KBM-7 (cell line): ENCODE measurements at regions not wholly inside any gene's neighbourhood (a gene's known extent, or its start where the extent isn't known, plus 50 kb on each side); places are given as distances from the start of the nearest gene placed in this dataset.
"Not testable (repeated sequence)": the region's sequence is repeated elsewhere in the genome, so short reads cannot be mapped to it uniquely, and the experiment has no call there.

Source experiments
- DNase-seq: peaks from one replicate; pipeline ENCODE4 v3.0.0-alpha.2; 2015
- in situ Hi-C: fragments of 300-500 bp; cut with MboI; formaldehyde crosslinking; loops from 2 replicates; pipeline ENCODE4 v1.14.3; 2020; ENCODE audit warnings: low sequenced_read_pairs, low pct_unique_long_range_greater_than_20kb, mixed read lengths

- in situ Hi-C loops, result no loop called here
Measured at GRCh38 chr6:86756640-86757229, 180.6 kb upstream of the HTR1E start.

DNA sequence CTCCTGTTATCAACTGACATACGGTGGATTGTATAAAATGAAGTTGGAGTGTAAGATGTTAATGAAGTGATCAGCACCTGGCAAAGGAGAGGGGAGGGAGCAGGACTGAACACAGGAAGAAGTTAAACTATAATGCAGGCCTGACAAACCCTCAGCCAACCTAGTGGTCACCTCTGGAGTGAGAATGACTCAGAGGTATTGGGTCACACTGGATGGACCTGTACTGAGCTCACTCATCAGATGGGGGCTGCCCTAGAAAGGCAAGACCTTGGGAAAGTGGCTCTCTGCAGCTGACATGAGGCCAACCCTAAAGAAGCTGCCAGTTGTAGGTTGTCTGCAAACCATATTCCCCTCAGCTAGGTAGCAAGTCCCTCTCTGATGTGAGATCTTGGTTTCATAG, 193.3 kb upstream of the HTR1E start:
- DNase-seq, result no peak
- in situ Hi-C loops, result no loop called here

More at GRCh38 chr6:86756640-86757229, 180.6 kb upstream of the HTR1E start:
- no peak for DNase-seq

DNA sequence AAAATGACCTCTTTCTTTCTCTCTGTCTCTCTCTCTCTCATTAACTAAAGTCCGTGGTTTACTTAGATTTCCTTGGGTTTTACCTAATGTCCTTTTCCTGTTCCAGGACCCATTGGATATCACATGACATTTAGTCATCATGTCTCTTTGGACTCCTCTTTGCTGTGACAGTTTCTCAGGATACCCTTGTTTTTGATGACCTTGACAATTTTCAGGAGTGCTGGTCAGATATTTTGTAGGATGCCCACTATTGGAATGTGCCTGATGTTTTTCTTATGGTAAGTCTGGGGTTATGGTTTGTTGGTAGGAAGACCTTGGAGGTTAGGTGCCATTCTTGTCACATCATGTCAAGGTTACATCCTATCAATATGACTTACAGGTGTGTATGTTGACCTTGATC, 199.2 kb upstream of the HTR1E start:
- no peak for DNase-seq
- in situ Hi-C loops, result no loop called here

GRCh38 chr6:86731631-86732030, 205.7 kb upstream of the HTR1E start:
- in situ Hi-C loops, DNase-seq: not testable (repeated sequence)

DNA sequence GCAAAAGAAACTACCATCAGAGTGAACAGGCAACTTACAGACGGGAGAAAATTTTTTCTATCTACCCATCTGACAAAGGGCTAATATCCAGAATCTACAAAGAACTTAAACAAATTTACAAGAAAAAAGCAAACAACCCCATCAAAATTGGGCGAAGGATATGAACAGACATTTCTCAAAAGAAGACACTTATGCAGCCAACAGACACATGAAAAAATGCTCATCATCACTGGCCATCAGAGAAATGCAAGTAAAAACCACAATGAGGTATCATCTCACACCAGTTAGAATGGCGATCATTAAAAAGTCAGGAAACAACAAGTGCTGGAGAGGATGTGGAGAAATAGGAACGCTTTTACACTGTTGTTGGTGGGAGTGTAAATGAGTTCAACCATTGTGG, 206.6 kb upstream of the HTR1E start:
- DNase-seq, in situ Hi-C loops: not testable (repeated sequence)

DNA sequence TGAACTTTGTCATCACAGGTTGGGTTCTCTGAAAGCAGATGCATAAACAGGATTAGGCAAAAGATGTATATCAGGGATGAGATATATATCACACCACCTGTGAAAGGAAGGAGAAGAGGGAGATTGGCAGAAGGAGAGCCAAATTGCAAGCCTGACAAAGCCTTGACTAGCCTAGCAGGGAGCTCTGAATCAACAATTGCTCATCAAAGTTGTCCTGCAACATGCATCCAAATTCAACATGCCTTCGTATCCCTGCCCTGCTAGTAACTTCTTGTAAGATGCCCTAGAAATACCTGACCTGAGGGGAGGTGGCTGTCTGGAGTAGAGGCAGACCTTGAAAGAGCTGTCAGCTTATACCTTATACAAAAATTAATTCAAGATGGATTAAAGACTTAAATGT, 207.1 kb upstream of the HTR1E start:
- in situ Hi-C loops, result no loop called here
- no peak for DNase-seq

GRCh38 chr6:86728976-86729375, 208.4 kb upstream of the HTR1E start:
- in situ Hi-C loops, result no loop called here
- DNase-seq, result no peak

DNA sequence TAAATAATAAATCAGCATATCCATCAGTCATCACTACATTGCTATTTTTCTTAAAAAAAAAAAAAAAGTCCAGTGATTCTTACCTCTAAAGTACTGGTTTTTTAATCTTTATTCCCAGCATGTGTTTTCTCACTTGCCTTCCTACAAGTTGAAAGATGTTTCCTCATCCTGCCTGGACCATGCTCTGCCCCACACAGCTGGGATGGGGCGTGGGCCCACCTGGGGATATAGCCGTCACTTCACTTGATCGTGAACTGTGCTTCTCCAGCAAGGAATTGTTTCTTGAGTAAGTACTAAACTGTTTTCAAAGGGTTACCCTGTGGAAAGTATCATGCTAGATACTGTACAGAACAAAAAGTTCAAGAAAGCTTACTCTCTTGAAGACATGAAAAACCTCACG, 212.6 kb upstream of the HTR1E start:
- in situ Hi-C loops, result no loop called here
- DNase-seq, result no peak

GRCh38 chr6:86723729-86724128, 213.6 kb upstream of the HTR1E start:
- in situ Hi-C loops, result no loop called here
- no peak for DNase-seq

DNA sequence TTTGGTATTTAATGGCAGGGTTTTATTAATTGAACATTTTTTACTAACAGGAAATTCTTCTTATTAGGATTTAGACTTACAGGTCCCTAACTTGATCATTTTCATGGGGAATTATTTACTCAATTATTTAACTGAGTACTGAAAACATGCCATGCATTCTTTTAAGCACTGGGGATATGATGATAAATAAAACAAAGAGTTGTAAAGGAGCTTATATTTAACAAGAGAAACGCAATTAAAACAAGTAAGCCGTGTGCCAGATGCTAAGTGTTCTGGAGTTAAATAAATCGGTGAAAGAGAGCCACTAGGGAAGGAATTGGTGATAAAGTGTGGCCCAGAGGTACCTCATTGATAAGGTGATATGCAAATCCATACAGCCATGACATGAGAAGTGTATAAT, 214.2 kb upstream of the HTR1E start:
- in situ Hi-C loops, result no loop called here
- no peak for DNase-seq

GRCh38 chr6:86722131-86722530, 215.2 kb upstream of the HTR1E start:
- in situ Hi-C loops, result no loop called here
- no peak for DNase-seq

DNA sequence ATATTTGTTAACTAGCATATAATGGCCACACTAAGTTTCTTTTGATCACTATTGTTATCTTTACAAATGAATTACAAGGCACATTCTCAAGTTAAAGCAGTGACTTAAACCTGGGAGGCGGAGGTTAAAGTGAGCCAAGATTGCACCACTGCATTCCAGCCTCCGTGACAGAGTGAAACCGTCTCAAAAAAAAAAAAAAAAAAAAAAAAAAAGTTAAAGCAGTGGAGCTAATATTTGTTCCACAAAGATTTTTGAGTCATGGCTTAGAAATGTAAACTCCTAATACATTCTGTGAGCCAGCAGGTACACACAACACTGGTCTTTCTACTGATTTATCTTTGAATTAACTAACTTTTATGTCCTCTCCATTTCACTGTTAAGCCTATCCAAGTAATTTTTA, 221.7 kb upstream of the HTR1E start:
- in situ Hi-C loops, result no loop called here
- DNase-seq, result no peak

GRCh38 chr6:86712039-86712438, 225.3 kb upstream of the HTR1E start:
- in situ Hi-C loops, result no loop called here
- no peak for DNase-seq

GRCh38 chr6:86707545-86708120, 229.7 kb upstream of the HTR1E start:
- in situ Hi-C loops, result no loop called here
- no peak for DNase-seq

DNA sequence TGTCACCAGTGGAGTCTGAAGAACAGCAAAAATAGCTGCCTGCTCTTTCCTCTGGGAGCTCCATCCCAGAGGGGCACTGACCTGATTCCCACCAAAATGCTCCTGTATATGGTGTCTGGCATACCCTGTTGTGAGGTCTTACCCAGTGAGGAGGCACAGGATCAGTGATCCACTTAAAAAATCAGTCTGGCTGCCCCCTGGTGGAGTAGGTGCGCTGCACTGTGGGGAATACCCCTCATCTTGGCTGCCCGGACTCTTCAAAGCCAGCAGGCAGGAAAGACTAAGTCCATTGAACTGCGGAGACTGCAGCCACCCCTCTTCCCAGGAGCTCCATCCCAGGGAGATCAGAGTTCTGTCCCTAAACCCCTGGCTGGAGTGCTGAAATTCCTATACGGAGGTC, 230.9 kb upstream of the HTR1E start:
- DNase-seq, result peak; percentile 1
- in situ Hi-C loops, result no loop called here

GRCh38 chr6:86701228-86701627, 236.1 kb upstream of the HTR1E start:
- DNase-seq, in situ Hi-C loops: not testable (repeated sequence)

- in situ Hi-C loops, result no loop called here
- no peak for DNase-seq
Measured at GRCh38 chr6:86686496-86686895, 250.8 kb upstream of the HTR1E start.

DNA sequence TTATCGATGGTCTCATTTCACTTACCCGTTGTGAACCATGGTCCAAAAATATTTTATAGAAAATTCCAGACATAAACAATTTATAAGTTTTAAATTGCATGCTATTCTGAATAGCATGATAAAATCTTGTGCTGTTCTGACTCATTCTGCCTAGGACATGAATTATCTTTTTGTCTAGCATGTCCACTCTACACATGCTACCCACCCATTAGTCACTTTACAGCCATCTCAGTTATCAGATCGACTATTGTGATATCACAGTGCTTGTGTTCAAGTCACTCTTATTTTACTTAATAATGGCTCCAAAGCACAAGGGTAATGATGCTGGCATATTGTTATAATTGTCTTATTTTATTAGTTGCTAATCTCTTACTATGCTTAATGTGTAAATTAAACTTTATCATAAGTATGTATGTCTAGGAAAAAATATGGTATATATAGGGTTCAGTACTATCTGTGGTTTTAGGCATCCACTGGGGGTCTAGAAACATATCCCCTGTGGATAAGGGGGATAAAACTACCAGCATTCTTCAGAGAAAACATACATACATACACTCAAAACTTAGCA, 252.0 kb upstream of the HTR1E start:
- in situ Hi-C loops, result no loop called here
- DNase-seq, result no peak

DNA sequence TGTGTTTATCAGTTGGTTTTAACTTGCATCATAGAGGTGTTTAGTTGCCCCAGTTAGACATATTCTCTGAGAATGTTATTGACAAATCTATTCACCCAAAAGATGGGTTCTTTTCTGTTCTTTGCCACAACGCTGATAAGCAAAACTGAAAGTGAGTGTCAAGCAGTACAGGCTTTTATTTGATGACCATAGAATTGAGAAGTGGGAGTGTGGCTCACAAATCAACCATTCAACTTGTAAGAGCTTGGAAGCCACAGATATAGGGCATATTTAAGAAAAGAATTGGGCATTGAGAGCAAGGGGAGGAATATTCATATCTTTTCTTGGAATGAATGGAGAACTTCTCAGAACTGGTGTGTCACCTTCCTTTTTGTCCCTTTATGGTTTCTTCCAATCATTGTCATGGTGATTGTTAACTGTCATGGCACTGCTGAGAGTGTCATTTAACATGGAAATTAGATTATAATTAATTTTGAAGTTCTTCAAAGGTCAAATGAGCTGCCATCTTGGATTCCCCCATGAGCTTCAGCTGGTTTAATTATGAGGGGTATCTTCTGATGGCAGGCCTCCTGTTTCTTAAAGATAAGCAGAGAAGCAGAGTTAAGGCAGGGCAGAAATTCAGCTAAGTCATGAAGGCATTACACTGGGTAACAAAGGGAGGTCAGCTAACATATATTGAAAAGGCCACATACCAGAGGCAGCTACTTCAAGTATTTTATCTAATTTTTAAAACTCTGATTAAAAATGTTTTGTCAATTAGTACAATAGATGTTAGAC, 254.0 kb upstream of the HTR1E start:
- in situ Hi-C loops, result no loop called here
- DNase-seq, result no peak

GRCh38 chr6:86682297-86682696, 255.0 kb upstream of the HTR1E start:
- in situ Hi-C loops, result no loop called here
- DNase-seq, result no peak
